Type B pancreatic cell (in vitro differentiated cells): ENCODE measurements at regions not wholly inside any gene's neighbourhood (a gene's known extent, or its start where the extent isn't known, plus 50 kb on each side); places are given as distances from the start of the nearest gene placed in this dataset.

ENCODE experiments used
- DNase-seq: peaks from one replicate; pipeline ENCODE4 v3.0.0; 2021; ENCODE audit warnings: mixed read lengths; ENCODE audit not compliant: unreplicated experiment; ENCODE audit errors: extremely low spot score
- H3K27ac Mint-ChIP-seq: 2 replicates; pipeline ENCODE4 v1.8.0; 2021; ENCODE audit warnings: mild to moderate bottlenecking, mixed read lengths
- H3K27me3 Mint-ChIP-seq: 2 replicates; pipeline ENCODE4 v1.8.0; 2021; ENCODE audit warnings: mixed read lengths
- H3K36me3 Mint-ChIP-seq: 2 replicates; pipeline ENCODE4 v1.8.0; 2021; ENCODE audit warnings: mixed read lengths
- H3K4me1 Mint-ChIP-seq: one replicate; pipeline ENCODE4 v1.8.0; 2021; ENCODE audit warnings: mixed read lengths; ENCODE audit not compliant: unreplicated experiment
- H3K4me3 Mint-ChIP-seq: 2 replicates; pipeline ENCODE4 v1.8.0; 2021; ENCODE audit warnings: mild to moderate bottlenecking, mixed read lengths
- H3K9me3 Mint-ChIP-seq: 2 replicates; pipeline ENCODE4 v1.8.0; 2021; ENCODE audit warnings: mixed read lengths
- CTCF ChIP-seq: fragments of 200-600 bp; sonication (generic); conservative IDR thresholded peaks from 2 replicates; pipeline ENCODE4 v1.5.0; 2021; ENCODE audit warnings: antibody characterized with exemption, mild to moderate bottlenecking

GRCh38 chr1:4931486-4931885 lies 277.1 kb downstream of the AJAP1 start:
- no peak for DNase-seq
- peaks cover 3% of the 10 kb centered on the region for H3K27me3 Mint-ChIP-seq
- no peak overlapping the region for H3K27ac Mint-ChIP-seq
- no peaks in the 10 kb centered on the region for H3K36me3 Mint-ChIP-seq
- no peak for TF ChIP-seq CTCF
- no peak overlapping the region for H3K4me3 Mint-ChIP-seq
- H3K9me3 Mint-ChIP-seq, result no peaks in the 10 kb centered on the region
- H3K4me1 Mint-ChIP-seq, result no peaks in the 10 kb centered on the region

GRCh38 chr1:4928186-4928585 lies 273.8 kb downstream of the AJAP1 start:
- Mint-ChIP-seq H3K27me3 (peaks cover 6% of the 10 kb centered on the region), H3K4me1 (no peaks in the 10 kb centered on the region), H3K9me3 (no peaks in the 10 kb centered on the region), H3K4me3 (no peak overlapping the region), H3K27ac (no peak overlapping the region), H3K36me3 (no peaks in the 10 kb centered on the region)
- no peak for TF ChIP-seq CTCF
- DNase-seq, result no peak

GRCh38 chr1:4924356-4924755 lies 269.9 kb downstream of the AJAP1 start:
- Mint-ChIP-seq H3K9me3 (peaks cover 10% of the 10 kb centered on the region), H3K27ac (no peak overlapping the region), H3K27me3 (peaks cover 6% of the 10 kb centered on the region), H3K4me3 (no peak overlapping the region), H3K36me3 (no peaks in the 10 kb centered on the region), H3K4me1 (no peaks in the 10 kb centered on the region)
- DNase-seq, result no peak
- no peak for TF ChIP-seq CTCF

GRCh38 chr1:4916610-4917009 lies 262.2 kb downstream of the AJAP1 start:
- Mint-ChIP-seq H3K36me3 (no peaks in the 10 kb centered on the region), H3K4me3 (no peak overlapping the region), H3K27ac (no peak overlapping the region), H3K27me3 (peaks cover 9% of the 10 kb centered on the region), H3K4me1 (no peaks in the 10 kb centered on the region), H3K9me3 (peaks cover 10% of the 10 kb centered on the region)
- no peak for DNase-seq
- TF ChIP-seq CTCF, result peak; percentile 17

- no peak overlapping the region for H3K27ac Mint-ChIP-seq
- TF ChIP-seq CTCF, result no peak
- H3K4me3 Mint-ChIP-seq, result no peak overlapping the region
- H3K36me3 Mint-ChIP-seq, result no peaks in the 10 kb centered on the region
- H3K4me1 Mint-ChIP-seq, result no peaks in the 10 kb centered on the region
- no peak for DNase-seq
- H3K9me3 Mint-ChIP-seq, result peaks cover 8% of the 10 kb centered on the region
- peaks cover 9% of the 10 kb centered on the region for H3K27me3 Mint-ChIP-seq
Measured at GRCh38 chr1:4915154-4915553, 260.7 kb downstream of the AJAP1 start.

GRCh38 chr1:4908486-4908885 lies 254.1 kb downstream of the AJAP1 start:
- H3K9me3 Mint-ChIP-seq, result no peaks in the 10 kb centered on the region
- no peaks in the 10 kb centered on the region for H3K27me3 Mint-ChIP-seq
- no peak overlapping the region for H3K27ac Mint-ChIP-seq
- no peak for TF ChIP-seq CTCF
- no peak overlapping the region for H3K4me3 Mint-ChIP-seq
- no peaks in the 10 kb centered on the region for H3K4me1 Mint-ChIP-seq
- no peaks in the 10 kb centered on the region for H3K36me3 Mint-ChIP-seq
- DNase-seq, result no peak
